ENCODE measurements at regions not wholly inside any gene's neighbourhood (a gene's known extent, or its start where the extent isn't known, plus 50 kb on each side); places are given as distances from the start of the nearest gene placed in this dataset.
"Not testable (repeated sequence)": the region's sequence is repeated elsewhere in the genome, so short reads cannot be mapped to it uniquely, and the experiment has no call there.

DNA sequence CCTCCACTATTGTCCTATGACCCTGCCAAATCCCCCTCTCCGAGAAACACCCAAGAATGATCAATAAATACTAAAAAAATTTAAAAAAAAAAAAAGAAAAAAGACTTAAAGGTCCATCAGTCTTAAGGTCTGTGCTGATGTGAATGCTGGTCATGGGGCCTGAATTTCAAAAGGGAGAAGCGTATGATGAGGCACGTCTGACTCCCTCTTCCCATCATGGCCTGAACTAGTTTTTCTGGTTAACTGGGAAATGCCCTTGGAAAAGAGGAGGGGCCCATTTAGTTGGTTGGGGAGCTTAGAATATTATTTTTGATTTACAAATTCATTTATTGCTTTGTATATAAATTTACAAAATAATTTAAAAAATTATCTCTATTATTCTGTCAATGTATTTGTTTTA is 291.0 kb upstream of the CDH19 start:
- Histone ChIP-seq H3K4me2 (replicated peaks; ENCODE audit: extremely low read depth, low read length, poor library complexity, severe bottlenecking) (no peak overlapping the region), H3K27me3 (ENCODE audit: control insufficient read depth in 2 of 2, insufficient read depth in 2 of 2, low read length in 2 of 2) (no peaks in the 10 kb centered on the region), H3K79me2 (ENCODE audit: insufficient read depth, low read length) (no peaks in the 10 kb centered on the region), H4K20me1 (ENCODE audit: insufficient read depth, low read length) (no peaks in the 10 kb centered on the region), H3K9ac (ENCODE audit: insufficient read depth, low read length, poor library complexity, severe bottlenecking) (no peak overlapping the region), H3K4me1 (ENCODE audit: control insufficient read depth in 1 of 2, insufficient read depth in 2 of 2, low read length in 2 of 2) (no peaks in the 10 kb centered on the region), H2AFZ (ENCODE audit: insufficient read depth, low read depth, low read length, poor library complexity, severe bottlenecking) (no peak overlapping the region), H3K36me3 (replicated peaks in 1 of 2; ENCODE audit: control insufficient read depth in 1 of 2, insufficient read depth in 2 of 2, low read length in 2 of 2) (no peaks in the 10 kb centered on the region), H3K27ac (ENCODE audit: low read depth in 1 of 2, low read length in 2 of 2) (no peak overlapping the region), H3K9me3 (replicated peaks in 1 of 2; ENCODE audit: control insufficient read depth in 1 of 2, insufficient read depth in 1 of 2, low read length in 2 of 2) (no peaks in the 10 kb centered on the region), H3K4me3 (replicated peaks in 1 of 3; ENCODE audit: low read depth in 2 of 3, low read length in 3 of 3) (no peak overlapping the region)
- no CpG with 5 or more reads among the region's 3 CpGs for WGBS (ENCODE audit: insufficient coverage)
- no peak overlapping the region for H3K4me3 Mint-ChIP-seq
- H3K36me3 Mint-ChIP-seq, result no peaks in the 10 kb centered on the region
- no peaks in the 10 kb centered on the region for H3K27me3 Mint-ChIP-seq (ENCODE audit: low read depth in 3 of 3)
- TF ChIP-seq, protein P1, sequence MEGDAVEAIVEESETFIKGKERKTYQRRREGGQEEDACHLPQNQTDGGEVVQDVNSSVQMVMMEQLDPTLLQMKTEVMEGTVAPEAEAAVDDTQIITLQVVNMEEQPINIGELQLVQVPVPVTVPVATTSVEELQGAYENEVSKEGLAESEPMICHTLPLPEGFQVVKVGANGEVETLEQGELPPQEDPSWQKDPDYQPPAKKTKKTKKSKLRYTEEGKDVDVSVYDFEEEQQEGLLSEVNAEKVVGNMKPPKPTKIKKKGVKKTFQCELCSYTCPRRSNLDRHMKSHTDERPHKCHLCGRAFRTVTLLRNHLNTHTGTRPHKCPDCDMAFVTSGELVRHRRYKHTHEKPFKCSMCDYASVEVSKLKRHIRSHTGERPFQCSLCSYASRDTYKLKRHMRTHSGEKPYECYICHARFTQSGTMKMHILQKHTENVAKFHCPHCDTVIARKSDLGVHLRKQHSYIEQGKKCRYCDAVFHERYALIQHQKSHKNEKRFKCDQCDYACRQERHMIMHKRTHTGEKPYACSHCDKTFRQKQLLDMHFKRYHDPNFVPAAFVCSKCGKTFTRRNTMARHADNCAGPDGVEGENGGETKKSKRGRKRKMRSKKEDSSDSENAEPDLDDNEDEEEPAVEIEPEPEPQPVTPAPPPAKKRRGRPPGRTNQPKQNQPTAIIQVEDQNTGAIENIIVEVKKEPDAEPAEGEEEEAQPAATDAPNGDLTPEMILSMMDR (IDR thresholded peaks at IDR 0.05), result no peak
- no peak for DNase-seq
- no peak overlapping the region for H3K27ac Mint-ChIP-seq
- H3K4me1 Mint-ChIP-seq, result no peaks in the 10 kb centered on the region
- H3K9me3 Mint-ChIP-seq, result peaks cover 0 to 5% (median 1%) of the 10 kb centered on the region in 7 donors
- intact Hi-C loops (cut with micrococcal nuclease), result no loop called here

DNA sequence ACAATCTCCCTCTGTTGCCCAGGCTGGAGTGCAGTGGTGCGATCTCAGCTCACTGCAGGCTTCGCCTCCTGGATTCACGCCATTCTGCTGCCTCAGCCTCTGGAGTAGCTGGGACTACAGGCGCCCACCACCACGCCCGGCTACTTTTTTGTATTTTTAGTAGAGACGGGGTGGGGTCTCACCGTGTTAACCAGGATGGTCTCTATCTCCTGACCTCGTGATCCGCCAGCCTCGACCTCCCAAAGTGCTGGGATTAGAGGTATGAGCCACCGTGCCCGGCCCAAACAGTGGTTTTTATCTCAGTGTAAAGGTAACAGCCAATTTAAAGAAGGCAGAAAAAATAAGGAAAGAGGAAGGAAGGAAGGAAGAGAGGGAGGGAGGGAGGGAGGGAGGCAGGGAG is 288.5 kb upstream of the CDH19 start:
- H3K9me3 ChIP-seq (replicated peaks in 1 of 2; ENCODE audit: control insufficient read depth in 1 of 2, insufficient read depth in 1 of 2, low read length in 2 of 2); H3K4me3 ChIP-seq (replicated peaks in 1 of 3; ENCODE audit: low read depth in 2 of 3, low read length in 3 of 3); H3K9ac ChIP-seq (ENCODE audit: insufficient read depth, low read length, poor library complexity, severe bottlenecking); intact Hi-C loops (cut with micrococcal nuclease); H2AFZ ChIP-seq (ENCODE audit: insufficient read depth, low read depth, low read length, poor library complexity, severe bottlenecking); H3K9me3 Mint-ChIP-seq; H3K4me2 ChIP-seq (replicated peaks; ENCODE audit: extremely low read depth, low read length, poor library complexity, severe bottlenecking); H3K4me1 Mint-ChIP-seq; H3K27me3 Mint-ChIP-seq (ENCODE audit: low read depth in 3 of 3); H3K27ac ChIP-seq (ENCODE audit: low read depth in 1 of 2, low read length in 2 of 2); H3K4me1 ChIP-seq (ENCODE audit: control insufficient read depth in 1 of 2, insufficient read depth in 2 of 2, low read length in 2 of 2); H3K27ac Mint-ChIP-seq; H3K36me3 Mint-ChIP-seq; H3K27me3 ChIP-seq (ENCODE audit: control insufficient read depth in 2 of 2, insufficient read depth in 2 of 2, low read length in 2 of 2); H3K79me2 ChIP-seq (ENCODE audit: insufficient read depth, low read length); H3K36me3 ChIP-seq (replicated peaks in 1 of 2; ENCODE audit: control insufficient read depth in 1 of 2, insufficient read depth in 2 of 2, low read length in 2 of 2); H4K20me1 ChIP-seq (ENCODE audit: insufficient read depth, low read length); H3K4me3 Mint-ChIP-seq; DNase-seq: not testable (repeated sequence)
- WGBS (ENCODE audit: insufficient coverage), result 99% methylated on average over 11 of the region's 13 CpGs
